Fibroblast of gingiva (primary cell): ENCODE measurements at regions not wholly inside any gene's neighbourhood (a gene's known extent, or its start where the extent isn't known, plus 50 kb on each side); places are given as distances from the start of the nearest gene placed in this dataset.
"Not testable (repeated sequence)": the region's sequence is repeated elsewhere in the genome, so short reads cannot be mapped to it uniquely, and the experiment has no call there.

Source experiments
- DNase-seq: peaks from one replicate; pipeline ENCODE4 v3.0.0-alpha.2; 2011; ENCODE audit warnings: low read depth

DNA sequence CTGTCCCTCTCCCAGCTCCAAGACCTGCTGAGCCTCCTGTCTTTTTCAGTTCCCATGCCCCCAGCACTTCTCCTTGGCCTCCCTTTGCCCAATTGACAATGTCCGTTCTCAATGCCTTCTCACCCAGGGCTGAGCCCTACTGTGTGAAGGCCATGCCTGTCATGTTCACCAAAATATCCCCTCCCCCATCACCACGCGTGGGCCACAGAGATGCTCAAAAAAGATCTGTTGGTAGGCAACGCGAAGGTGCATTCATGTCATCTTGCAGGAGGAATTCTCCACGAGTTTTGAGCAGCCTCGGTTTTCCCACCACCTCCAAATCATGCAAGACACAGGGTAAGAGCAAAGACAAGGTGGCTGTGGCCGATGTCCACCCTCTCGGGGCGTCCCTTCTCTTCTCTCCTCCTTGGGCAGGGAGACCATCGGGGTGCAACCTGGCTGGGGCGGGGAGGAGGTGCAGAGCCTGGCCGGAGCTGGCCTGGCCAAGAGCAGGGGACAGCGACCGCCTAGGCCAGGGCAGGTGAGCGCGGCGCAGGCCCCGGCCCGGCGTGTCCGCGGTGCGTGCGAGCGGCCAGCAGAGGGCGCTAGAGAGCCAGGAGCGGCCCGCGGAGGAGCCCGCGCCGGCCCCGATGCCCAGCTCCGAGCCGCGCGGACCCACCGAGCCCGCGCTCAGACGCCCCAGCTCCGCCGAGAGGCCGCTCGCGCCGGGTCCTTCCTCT, 56.3 kb upstream of the KRTAP5-11 start:
- not testable (repeated sequence) for DNase-seq

GRCh38 chr11:71639520-71639849, 56.8 kb upstream of the KRTAP5-11 start:
- DNase-seq, result not testable (repeated sequence)

DNA sequence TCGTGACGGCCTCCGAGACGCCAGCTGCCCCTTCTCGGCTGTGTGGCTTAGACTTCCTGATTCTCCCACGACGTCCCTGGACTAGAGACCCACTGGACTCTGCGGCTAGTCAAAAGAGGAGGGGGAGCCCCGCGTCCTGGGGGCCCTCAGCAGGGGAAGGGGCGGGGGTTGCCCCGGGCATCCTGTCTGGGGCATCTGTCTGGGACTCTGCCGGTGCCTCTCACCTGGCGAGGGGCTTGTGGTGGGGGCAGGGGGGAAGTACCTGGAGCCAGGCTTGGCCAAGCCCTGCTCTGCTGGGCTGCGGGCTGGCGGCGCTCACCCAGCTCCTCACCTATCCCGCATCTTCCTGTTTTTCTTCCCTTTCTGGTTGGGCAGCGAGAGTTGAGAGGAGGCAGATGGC, 57.2 kb upstream of the KRTAP5-11 start:
- DNase-seq, result not testable (repeated sequence)

DNA sequence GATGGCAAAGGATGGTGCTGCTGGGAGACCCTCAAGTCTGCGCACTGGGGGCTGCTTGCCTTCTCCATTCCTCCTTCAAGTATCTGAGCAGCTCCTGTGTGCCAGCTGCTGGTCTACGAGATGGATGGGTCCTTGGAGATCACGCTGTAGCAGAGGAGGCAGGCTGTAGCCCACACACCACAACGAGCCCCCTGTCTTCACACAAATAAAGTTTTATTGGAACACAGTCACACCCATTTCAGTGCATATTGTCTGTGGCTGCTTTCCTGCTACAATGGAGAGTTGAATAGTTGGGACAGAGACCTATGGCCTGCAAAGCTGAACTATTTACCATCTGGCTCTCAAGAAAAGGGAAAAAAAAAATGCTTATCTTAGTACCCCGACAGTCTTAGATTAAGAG, 64.4 kb upstream of the KRTAP5-11 start:
- DNase-seq, result not testable (repeated sequence)

- not testable (repeated sequence) for DNase-seq
Measured at GRCh38 chr11:71652998-71653397, 70.3 kb upstream of the KRTAP5-11 start.

- not testable (repeated sequence) for DNase-seq
Measured at GRCh38 chr11:71654423-71654822, 71.7 kb upstream of the KRTAP5-11 start.

DNA sequence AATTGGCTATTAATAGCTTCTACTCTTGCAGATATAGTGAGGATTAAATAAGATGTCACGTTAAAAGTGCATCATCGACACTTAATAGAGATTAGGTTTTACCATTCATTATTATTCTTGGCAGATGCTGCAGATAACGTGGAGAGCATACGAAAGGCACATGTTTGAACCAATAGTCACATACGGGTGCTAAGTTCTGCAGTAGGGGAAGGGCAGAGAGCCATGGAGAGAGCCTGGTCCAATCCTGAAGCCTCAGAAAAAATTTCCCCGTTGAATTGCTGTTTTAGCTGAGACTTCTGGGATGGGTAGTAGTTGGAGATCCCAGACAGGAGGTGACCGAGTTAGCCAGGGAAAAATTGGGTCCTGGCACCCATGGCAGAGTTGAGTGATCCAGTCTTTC, 72.4 kb upstream of the KRTAP5-11 start:
- DNase-seq, result not testable (repeated sequence)

GRCh38 chr11:71656513-71656912, 73.8 kb upstream of the KRTAP5-11 start:
- DNase-seq, result not testable (repeated sequence)

- DNase-seq, result not testable (repeated sequence)
Measured at GRCh38 chr11:71664941-71665340, 82.3 kb upstream of the KRTAP5-11 start.

- DNase-seq, result not testable (repeated sequence)
Measured at GRCh38 chr11:71698110-71698509, 115.4 kb upstream of the KRTAP5-11 start.

DNA sequence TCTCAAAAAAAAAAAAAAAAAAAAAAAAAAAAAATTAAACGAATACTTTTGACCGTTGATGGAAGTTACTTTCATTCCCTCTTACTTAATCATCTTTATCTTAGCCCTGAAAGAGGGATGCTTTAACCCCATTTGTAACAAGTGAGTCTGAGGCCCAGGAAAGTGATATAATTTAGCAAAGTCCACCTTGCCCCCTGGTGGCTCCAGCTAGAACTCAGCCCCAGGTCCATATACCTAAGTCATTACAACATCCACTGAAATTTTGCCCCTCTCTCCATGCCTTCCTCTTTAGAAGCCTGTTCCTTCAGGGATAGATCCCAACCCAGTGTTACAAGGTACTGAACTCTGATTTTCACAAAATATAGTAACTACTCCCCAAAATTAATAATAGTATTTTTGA, 116.3 kb upstream of the KRTAP5-11 start:
- not testable (repeated sequence) for DNase-seq

GRCh38 chr11:71701435-71702291, 119.0 kb upstream of the KRTAP5-11 start:
- DNase-seq, result not testable (repeated sequence)

DNA sequence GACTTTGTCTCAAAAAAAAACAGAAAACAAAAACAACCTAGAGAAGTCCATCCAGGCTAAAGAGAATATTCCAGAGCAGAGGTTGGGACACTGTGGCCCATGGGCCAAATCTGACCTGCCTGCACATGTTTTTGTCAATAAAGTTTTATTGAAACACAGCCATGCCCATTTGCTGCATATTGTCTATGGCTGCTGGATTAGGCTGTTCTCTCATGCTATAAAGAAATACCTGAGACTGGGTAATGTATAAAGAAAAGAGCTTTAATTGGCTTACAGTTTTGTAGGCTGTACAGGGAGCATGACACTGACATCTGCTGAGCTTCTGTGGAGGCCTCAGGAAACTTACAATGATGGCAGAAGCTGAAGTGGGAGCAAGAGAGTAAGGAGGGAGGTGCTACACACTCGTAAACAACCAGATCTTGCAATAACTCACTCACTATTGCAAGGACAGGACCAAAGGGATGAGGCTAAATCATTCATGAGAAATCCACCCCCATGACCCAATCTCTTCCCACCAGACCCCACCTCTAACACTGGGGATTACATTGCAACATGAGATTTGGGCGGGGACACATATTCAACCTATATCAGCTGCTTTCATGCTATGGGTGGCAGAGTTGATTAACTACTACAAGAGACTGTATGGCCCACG, 122.5 kb upstream of the KRTAP5-11 start:
- DNase-seq, result not testable (repeated sequence)

DNA sequence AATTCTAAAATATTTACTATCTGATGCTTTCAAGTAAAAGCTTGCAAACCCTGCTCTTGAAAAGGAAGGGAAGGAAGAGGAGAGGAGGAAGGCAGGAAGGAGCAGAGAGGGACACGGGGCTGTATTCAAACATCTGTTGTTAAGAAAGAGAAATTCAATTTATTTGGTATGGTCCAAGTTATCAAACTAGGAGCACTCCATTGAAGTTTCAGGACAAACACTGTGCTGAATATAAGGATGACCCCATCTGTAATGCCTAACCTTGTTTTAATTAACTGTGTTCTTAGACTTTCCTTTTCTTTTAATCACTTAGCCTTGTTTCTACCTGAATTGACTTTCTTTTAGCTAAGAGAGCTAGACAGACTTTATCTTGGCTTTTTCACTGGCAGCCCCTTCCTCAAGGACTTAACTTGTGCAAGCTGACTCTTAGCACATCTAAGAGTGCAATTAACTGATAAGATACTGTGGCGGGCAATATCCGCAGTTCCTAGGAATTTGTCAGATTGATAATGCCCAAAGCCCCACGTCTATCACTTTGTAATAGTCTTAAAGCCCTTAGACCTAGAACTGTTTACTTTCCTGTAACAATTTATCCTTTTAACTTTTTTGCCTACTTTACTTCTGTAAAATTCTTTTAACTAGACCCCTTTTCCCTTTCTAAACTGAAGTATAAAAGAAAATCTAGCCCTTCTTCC, 123.2 kb upstream of the KRTAP5-11 start:
- not testable (repeated sequence) for DNase-seq

DNA sequence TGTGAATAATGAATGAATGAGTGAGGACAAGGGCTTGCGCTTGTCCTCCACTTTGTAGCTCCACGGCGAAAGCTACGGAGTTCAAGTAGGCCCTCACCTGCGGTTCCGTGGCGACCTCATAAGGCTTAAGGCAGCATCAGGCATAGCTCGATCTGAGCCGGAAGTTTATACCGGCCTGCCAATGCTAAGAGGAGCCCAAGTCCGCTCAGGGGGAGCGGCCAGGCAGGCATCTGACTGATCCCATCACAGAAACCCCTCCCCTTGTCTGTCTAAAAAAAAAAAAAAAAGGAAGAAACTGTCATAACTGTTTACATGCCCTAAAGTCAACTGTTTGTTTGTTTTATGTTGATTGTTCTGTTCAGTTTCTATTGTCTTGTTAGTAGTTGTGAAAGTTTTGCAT, 124.4 kb upstream of the KRTAP5-11 start:
- DNase-seq, result not testable (repeated sequence)

DNA sequence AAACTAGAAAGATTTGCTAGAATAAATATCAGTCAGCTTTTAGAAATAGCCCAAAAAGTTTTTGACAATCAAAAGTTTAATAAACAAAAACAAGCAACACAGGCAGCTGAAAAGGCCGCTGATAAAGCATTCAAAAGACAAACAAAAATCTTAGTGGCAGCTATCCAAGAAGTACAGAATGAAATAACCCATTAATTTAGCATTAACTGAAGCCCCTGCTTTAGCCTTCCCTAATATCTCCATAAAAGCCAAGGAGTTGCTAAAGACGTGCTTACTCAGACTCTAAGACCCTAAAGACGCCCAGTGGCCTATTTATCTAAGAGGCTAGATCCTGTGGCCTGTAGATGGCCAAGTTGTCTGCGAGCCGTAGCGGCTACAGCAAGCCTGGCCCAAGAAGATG, 123.5 kb upstream of the DEFB108B start:
- DNase-seq, result not testable (repeated sequence)

GRCh38 chr11:71710171-71710671, 122.8 kb upstream of the DEFB108B start:
- DNase-seq, result not testable (repeated sequence)

GRCh38 chr11:71710701-71711385, 122.2 kb upstream of the DEFB108B start:
- DNase-seq, result not testable (repeated sequence)

DNA sequence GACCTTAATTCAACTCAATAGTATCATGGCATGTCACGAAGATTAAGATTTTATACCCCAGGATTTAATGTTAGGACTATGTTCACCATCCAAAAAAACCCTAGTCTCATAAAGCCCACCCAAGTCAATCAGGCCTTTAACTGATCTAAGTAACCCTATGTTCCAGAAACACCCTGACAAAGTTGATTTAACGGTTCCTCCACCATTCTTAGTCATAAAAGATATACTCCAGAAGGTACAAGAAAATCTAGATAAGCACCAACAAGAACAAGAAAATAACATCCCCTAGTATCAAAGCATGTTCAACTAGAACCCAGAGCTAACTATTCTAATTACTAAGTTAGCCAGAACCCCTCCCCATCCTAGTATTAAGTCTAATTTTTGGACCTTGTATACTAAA, 120.7 kb upstream of the DEFB108B start:
- DNase-seq, result not testable (repeated sequence)

DNA sequence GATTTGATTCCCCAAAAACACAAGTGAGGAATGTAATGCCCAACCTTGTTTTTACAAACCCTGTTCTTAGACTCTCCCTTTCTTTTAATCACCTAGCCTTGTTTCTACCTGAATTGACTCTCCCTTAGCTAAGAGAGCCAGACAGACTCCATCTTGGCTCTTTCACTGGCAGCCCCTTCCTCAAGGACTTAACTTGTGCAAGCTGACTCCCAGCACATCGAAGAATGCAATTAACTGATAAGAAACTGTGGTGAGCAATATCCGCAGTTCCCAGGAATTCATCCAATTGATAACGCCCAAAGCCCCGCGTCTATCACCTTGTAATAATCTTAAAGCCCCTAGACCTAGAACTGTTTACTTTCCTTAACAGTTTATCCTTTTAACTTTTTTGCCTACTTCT, 120.2 kb upstream of the DEFB108B start:
- not testable (repeated sequence) for DNase-seq

GRCh38 chr11:71714510-71714909, 118.5 kb upstream of the DEFB108B start:
- not testable (repeated sequence) for DNase-seq
